H9 (cell line): ENCODE measurements at regions not wholly inside any gene's neighbourhood (a gene's known extent, or its start where the extent isn't known, plus 50 kb on each side); places are given as distances from the start of the nearest gene placed in this dataset.

ENCODE experiments used
- DNase-seq: peaks from one replicate; pipeline ENCODE4 v3.0.0-alpha.2; 2017
- H2AFZ ChIP-seq: one replicate; pipeline ENCODE4 v1.6.1; 2013; ENCODE audit warnings: mild to moderate bottlenecking, low read length, control low read depth, moderate library complexity
- H2AK5ac ChIP-seq: 2 replicates; pipeline ENCODE4 v1.6.1; 2013; ENCODE audit warnings: low read length, control low read depth, mixed read lengths; ENCODE audit not compliant: insufficient read length
- H2BK120ac ChIP-seq: one replicate; pipeline ENCODE4 v1.6.1; 2013; ENCODE audit warnings: low read depth, mild to moderate bottlenecking, low read length, control low read depth, inconsistent platforms; ENCODE audit not compliant: poor library complexity, severe bottlenecking
- H2BK12ac ChIP-seq: 2 replicates; pipeline ENCODE4 v1.6.1; 2013; ENCODE audit warnings: low read length, control low read depth, mixed read lengths, low read depth; ENCODE audit not compliant: insufficient read length
- H2BK15ac ChIP-seq: 2 replicates; pipeline ENCODE4 v1.6.1; 2013; ENCODE audit warnings: low read depth, low read length, control low read depth
- H2BK20ac ChIP-seq: one replicate; pipeline ENCODE4 v1.6.1; 2013; ENCODE audit warnings: low read depth, mild to moderate bottlenecking, low read length, control low read depth, inconsistent platforms; ENCODE audit not compliant: poor library complexity, severe bottlenecking
- H2BK5ac ChIP-seq: 2 replicates; pipeline ENCODE4 v1.6.1; 2013; ENCODE audit warnings: low read length, control low read depth, mixed read lengths; ENCODE audit not compliant: insufficient read length
- H3K14ac ChIP-seq: 2 replicates; pipeline ENCODE4 v1.6.1; 2013; ENCODE audit warnings: low read length, control low read depth; ENCODE audit not compliant: insufficient read depth
- H3K18ac ChIP-seq: 2 replicates; pipeline ENCODE4 v1.6.1; 2013; ENCODE audit warnings: low read depth, mild to moderate bottlenecking, mixed read lengths, low read length, control low read depth; ENCODE audit not compliant: insufficient read length
- H3K23ac ChIP-seq: 2 replicates; pipeline ENCODE4 v1.6.1; 2013; ENCODE audit warnings: low read length, control low read depth, mixed read lengths, low read depth; ENCODE audit not compliant: insufficient read length
- H3K23me2 ChIP-seq: 2 replicates; pipeline ENCODE4 v1.6.1; 2013; ENCODE audit warnings: low read depth, mild to moderate bottlenecking, mixed read lengths, low read length, control low read depth; ENCODE audit not compliant: insufficient read length, poor library complexity, severe bottlenecking
- H3K27ac ChIP-seq: 2 replicates; pipeline ENCODE4 v1.5.1; 2013; ENCODE audit warnings: low read length, control low read depth, mixed read lengths, low read depth; ENCODE audit not compliant: insufficient read length
- H3K27me3 ChIP-seq: 2 replicates; pipeline ENCODE4 v1.6.1; 2013; ENCODE audit warnings: low read length, control low read depth, inconsistent platforms; ENCODE audit not compliant: insufficient read depth
- H3K4ac ChIP-seq: 2 replicates; pipeline ENCODE4 v1.6.1; 2013; ENCODE audit warnings: low read depth, mild to moderate bottlenecking, control low read depth, inconsistent platforms, low read length, moderate library complexity
- H3K4me1 ChIP-seq: 2 replicates; pipeline ENCODE4 v1.6.1; 2013; ENCODE audit warnings: low read length, control low read depth, inconsistent platforms; ENCODE audit not compliant: insufficient read depth
- H3K4me2 ChIP-seq: 2 replicates; pipeline ENCODE4 v1.6.1; 2013; ENCODE audit warnings: low read length, control low read depth, mixed read lengths; ENCODE audit not compliant: insufficient read length, insufficient read depth
- H3K56ac ChIP-seq: 2 replicates; pipeline ENCODE4 v1.6.1; 2013; ENCODE audit warnings: low read depth, mild to moderate bottlenecking, mixed read lengths, low read length, control low read depth; ENCODE audit not compliant: insufficient read length
- H3K79me1 ChIP-seq: 2 replicates; pipeline ENCODE4 v1.6.1; 2013; ENCODE audit warnings: low read depth, mild to moderate bottlenecking, moderate library complexity, low read length, control low read depth, inconsistent platforms; ENCODE audit not compliant: insufficient read depth, poor library complexity, severe bottlenecking
- H3K79me2 ChIP-seq: 2 replicates; pipeline ENCODE4 v1.6.1; 2013; ENCODE audit warnings: low read length, control low read depth, inconsistent platforms; ENCODE audit not compliant: insufficient read depth
- H3K9ac ChIP-seq: 2 replicates; pipeline ENCODE4 v1.6.1; 2013; ENCODE audit warnings: low read length, control low read depth, mixed read lengths; ENCODE audit not compliant: insufficient read length; ENCODE audit errors: extremely low read depth
- H3K9me3 ChIP-seq: one replicate; pipeline ENCODE4 v1.6.1; 2013; ENCODE audit warnings: low read depth, low read length, inconsistent platforms; ENCODE audit not compliant: control insufficient read depth
- H3T11ph ChIP-seq: one replicate; pipeline ENCODE4 v1.6.1; 2013; ENCODE audit warnings: mild to moderate bottlenecking, low read length, control low read depth, inconsistent platforms
- H4K20me1 ChIP-seq: one replicate; pipeline ENCODE4 v1.6.1; 2013; ENCODE audit not compliant: control insufficient read depth, insufficient read length, insufficient read depth
- H4K5ac ChIP-seq: 2 replicates; pipeline ENCODE4 v1.6.1; 2013; ENCODE audit warnings: low read depth, mild to moderate bottlenecking, mixed read lengths, low read length, control low read depth; ENCODE audit not compliant: insufficient read length
- H4K8ac ChIP-seq: replicated peaks from 2 replicates; pipeline ENCODE4 v1.6.1; 2013; ENCODE audit warnings: low read length, control low read depth, mixed read lengths, low read depth; ENCODE audit not compliant: insufficient read length
- H4K91ac ChIP-seq: 2 replicates; pipeline ENCODE4 v1.6.1; 2013; ENCODE audit warnings: low read depth, mild to moderate bottlenecking, moderate library complexity, mixed read lengths, low read length, control low read depth; ENCODE audit not compliant: insufficient read length
- H3K27ac Mint-ChIP-seq, 3 experiments: 2 replicates in 2 of 3; 3 replicates in 1 of 3; pipeline ENCODE4 v1.8.0; 2020 to 2021; ENCODE audit warnings: mixed read lengths in 3 of 3, mild to moderate bottlenecking in 1 of 3, moderate library complexity in 1 of 3
- H3K27me3 Mint-ChIP-seq: 2 replicates; pipeline ENCODE4 v1.8.0; 2021; ENCODE audit warnings: low read depth, mild to moderate bottlenecking, moderate library complexity, mixed read lengths
- H3K36me3 Mint-ChIP-seq, 3 experiments: 2 replicates in 2 of 3; 3 replicates in 1 of 3; pipeline ENCODE4 v1.8.0; 2020 to 2021; ENCODE audit warnings: low read depth in 3 of 3, mixed read lengths in 3 of 3; ENCODE audit not compliant: insufficient read depth in 1 of 3
- H3K4me1 Mint-ChIP-seq, 2 experiments: 2 replicates each; pipeline ENCODE4 v1.8.0; 2020; ENCODE audit warnings: mixed read lengths in 2 of 2
- H3K4me3 Mint-ChIP-seq, 2 experiments: 2 replicates in 1 of 2; 3 replicates in 1 of 2; pipeline ENCODE4 v1.8.0; 2020 to 2021; ENCODE audit warnings: mild to moderate bottlenecking in 2 of 2, mixed read lengths in 2 of 2, moderate library complexity in 1 of 2
- H3K9me3 Mint-ChIP-seq, 2 experiments: 2 replicates in 1 of 2; 3 replicates in 1 of 2; pipeline ENCODE4 v1.8.0; 2020; ENCODE audit warnings: mild to moderate bottlenecking in 2 of 2, mixed read lengths in 2 of 2, moderate library complexity in 1 of 2
- WGBS: extraction: QIAGEN DNeasy Blood & Tissue Kit; methylation state at CpG from one replicate; pipeline ENCODE4 v1.1.7; 2013; ENCODE audit warnings: missing lambda C conversion rate, low lambda C conversion rate, mixed read lengths; ENCODE audit not compliant: insufficient read length; ENCODE audit errors: extremely low coverage; 5-methylcytosine and 5-hydroxymethylcytosine counted together
- TF ChIP-seq, protein P1 (sequence below): fragments of 200-600 bp; sonication (generic); conservative IDR thresholded peaks from 3 replicates; pipeline ENCODE4 v1.8.0; 2021; ENCODE audit warnings: antibody characterized with exemption, mild to moderate bottlenecking

DNA sequence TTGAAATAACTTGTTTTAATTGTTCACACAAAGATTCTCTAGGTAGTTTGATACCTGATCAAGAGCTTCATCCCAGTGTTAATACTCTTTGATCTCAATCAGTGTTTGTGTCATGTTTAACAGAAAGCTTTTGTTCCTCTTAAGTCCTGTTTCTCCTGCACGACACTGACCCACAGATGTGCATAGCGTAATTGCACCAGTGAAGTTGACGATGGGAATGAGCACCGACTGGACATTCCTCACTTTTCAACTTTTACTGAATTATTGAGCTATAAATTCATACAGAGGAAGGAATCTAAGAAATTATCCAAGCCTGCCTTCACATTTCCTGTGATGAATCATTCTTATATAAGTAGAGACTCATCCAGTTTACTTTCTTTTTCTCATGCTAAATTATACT lies 878.7 kb upstream of the TENM3 start:
- H2BK12ac ChIP-seq: no peak overlapping the region
- no peak overlapping the region for H4K91ac ChIP-seq
- H3K27me3 ChIP-seq: no peaks in the 10 kb centered on the region
- no peak overlapping the region for H3K9ac ChIP-seq
- no peak overlapping the region for H2BK15ac ChIP-seq
- no peak overlapping the region for H3K4ac ChIP-seq
- H3K4me1 ChIP-seq: no peaks in the 10 kb centered on the region; the same call in 1 of the 2 replicates
- H3K9me3 ChIP-seq: no peaks in the 10 kb centered on the region
- WGBS: no CpG with 5 or more reads among the region's 4 CpGs
- H3K23ac ChIP-seq: no peak overlapping the region
- H3T11ph ChIP-seq: no peak overlapping the region
- DNase-seq: no peak
- no peaks in the 10 kb centered on the region for H3K36me3 Mint-ChIP-seq
- no peak overlapping the region for H2AFZ ChIP-seq
- H3K4me3 Mint-ChIP-seq: no peak overlapping the region
- H3K27me3 Mint-ChIP-seq: no peaks in the 10 kb centered on the region
- no peak overlapping the region for H3K14ac ChIP-seq
- TF ChIP-seq, protein P1, sequence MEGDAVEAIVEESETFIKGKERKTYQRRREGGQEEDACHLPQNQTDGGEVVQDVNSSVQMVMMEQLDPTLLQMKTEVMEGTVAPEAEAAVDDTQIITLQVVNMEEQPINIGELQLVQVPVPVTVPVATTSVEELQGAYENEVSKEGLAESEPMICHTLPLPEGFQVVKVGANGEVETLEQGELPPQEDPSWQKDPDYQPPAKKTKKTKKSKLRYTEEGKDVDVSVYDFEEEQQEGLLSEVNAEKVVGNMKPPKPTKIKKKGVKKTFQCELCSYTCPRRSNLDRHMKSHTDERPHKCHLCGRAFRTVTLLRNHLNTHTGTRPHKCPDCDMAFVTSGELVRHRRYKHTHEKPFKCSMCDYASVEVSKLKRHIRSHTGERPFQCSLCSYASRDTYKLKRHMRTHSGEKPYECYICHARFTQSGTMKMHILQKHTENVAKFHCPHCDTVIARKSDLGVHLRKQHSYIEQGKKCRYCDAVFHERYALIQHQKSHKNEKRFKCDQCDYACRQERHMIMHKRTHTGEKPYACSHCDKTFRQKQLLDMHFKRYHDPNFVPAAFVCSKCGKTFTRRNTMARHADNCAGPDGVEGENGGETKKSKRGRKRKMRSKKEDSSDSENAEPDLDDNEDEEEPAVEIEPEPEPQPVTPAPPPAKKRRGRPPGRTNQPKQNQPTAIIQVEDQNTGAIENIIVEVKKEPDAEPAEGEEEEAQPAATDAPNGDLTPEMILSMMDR: no peak
- H3K27ac ChIP-seq: no peak overlapping the region
- H2BK5ac ChIP-seq: no peak overlapping the region
- no peaks in the 10 kb centered on the region for H3K9me3 Mint-ChIP-seq
- no peaks in the 10 kb centered on the region for H3K79me1 ChIP-seq
- H3K4me1 Mint-ChIP-seq: peaks cover 13 to 14% of the 10 kb centered on the region in 2 experiments
- H2BK20ac ChIP-seq: no peak overlapping the region
- H3K23me2 ChIP-seq: no peaks in the 10 kb centered on the region
- no peak overlapping the region for H2BK120ac ChIP-seq
- no peak overlapping the region for H3K27ac Mint-ChIP-seq
- no peak overlapping the region for H4K5ac ChIP-seq
- no peak overlapping the region for H3K4me2 ChIP-seq
- H3K56ac ChIP-seq: no peak overlapping the region
- no peaks in the 10 kb centered on the region for H4K20me1 ChIP-seq
- no peak overlapping the region for H4K8ac ChIP-seq
- H3K18ac ChIP-seq: no peak overlapping the region
- no peaks in the 10 kb centered on the region for H3K79me2 ChIP-seq
- no peak overlapping the region for H2AK5ac ChIP-seq
